CD4-positive, alpha-beta T cell (primary cell): ENCODE measurements at regions not wholly inside any gene's neighbourhood (a gene's known extent, or its start where the extent isn't known, plus 50 kb on each side); places are given as distances from the start of the nearest gene placed in this dataset.
"Not testable (repeated sequence)": the region's sequence is repeated elsewhere in the genome, so short reads cannot be mapped to it uniquely, and the experiment has no call there.

Experiments
- ATAC-seq: fragments of 200-7000 bp; cut with Tn5 transposase; one replicate; pipeline ENCODE4 v1.10.0; 2022; ENCODE audit warnings: mild to moderate bottlenecking; ENCODE audit not compliant: poor library complexity
- CTCF ChIA-PET: fragments of 350-600 bp; sonication (Branson Sonifier 250); formaldehyde crosslinking; loops from one replicate; lab custom pipeline; 2021; ENCODE audit warnings: antibody characterized with exemption, inconsistent platforms; lab: Charles Lee
- POLR2A ChIA-PET: fragments of 350-600 bp; sonication (Branson Sonifier 250); formaldehyde crosslinking; loops from one replicate; lab custom pipeline; 2021; ENCODE audit warnings: antibody characterized with exemption, inconsistent platforms; lab: Charles Lee
- DNase-seq, 14 experiments: peaks; one replicate each; pipeline ENCODE4 v3.0.0-alpha.2; 2013 to 2020; ENCODE audit warnings: mixed read lengths in 2 of 14
- H3K27ac ChIP-seq, 2 donors: one replicate each; pipeline versions ENCODE4 v1.5.1 to v1.7.0; 2013; ENCODE audit warnings: low read length in 2 of 2, low read depth in 1 of 2, mild to moderate bottlenecking in 1 of 2
- H3K27me3 ChIP-seq, 2 experiments: 1 replicate in 1 of 2; 2 replicates in 1 of 2; pipeline versions ENCODE4 v1.6.1 to v1.7.0; 2013; ENCODE audit warnings: low read length in 2 of 2, control low read depth in 1 of 2, mild to moderate bottlenecking in 1 of 2, moderate library complexity in 1 of 2; ENCODE audit not compliant: insufficient read depth in 2 of 2, control insufficient read depth in 1 of 2
- H3K36me3 ChIP-seq: one replicate; pipeline ENCODE4 v1.6.1; 2013; ENCODE audit warnings: low read length, control low read depth; ENCODE audit not compliant: insufficient read depth
- H3K4me1 ChIP-seq: one replicate; pipeline ENCODE4 v1.6.1; 2013; ENCODE audit warnings: low read length, control low read depth; ENCODE audit not compliant: insufficient read depth
- H3K4me3 ChIP-seq: one replicate; pipeline ENCODE4 v1.5.1; 2013; ENCODE audit warnings: mild to moderate bottlenecking, low read length, moderate library complexity
- H3K9me3 ChIP-seq, 2 experiments: 1 replicate in 1 of 2; 2 replicates in 1 of 2; pipeline versions ENCODE4 v1.6.1 to v1.7.0; 2013; ENCODE audit warnings: low read length in 2 of 2, mild to moderate bottlenecking in 2 of 2, control low read depth in 1 of 2, moderate library complexity in 1 of 2; ENCODE audit not compliant: control insufficient read depth in 1 of 2, insufficient read depth in 1 of 2
- H3K27ac Mint-ChIP-seq: one replicate; pipeline ENCODE4 v1.8.0; 2020; ENCODE audit warnings: mixed read lengths
- H3K27me3 Mint-ChIP-seq: one replicate; pipeline ENCODE4 v1.8.0; 2021; ENCODE audit warnings: mixed read lengths
- H3K36me3 Mint-ChIP-seq: one replicate; pipeline ENCODE4 v1.8.0; 2021; ENCODE audit warnings: low read depth, mixed read lengths
- H3K4me1 Mint-ChIP-seq: one replicate; pipeline ENCODE4 v1.8.0; 2021; ENCODE audit warnings: low read depth, mixed read lengths
- H3K4me3 Mint-ChIP-seq: one replicate; pipeline ENCODE4 v1.8.0; 2020; ENCODE audit warnings: mild to moderate bottlenecking, mixed read lengths
- H3K9me3 Mint-ChIP-seq: one replicate; pipeline ENCODE4 v1.8.0; 2020; ENCODE audit warnings: mixed read lengths
- intact Hi-C, 2 experiments: fragments of 100-400 bp; cut with DNase I in 1 of 2; cut with micrococcal nuclease in 1 of 2; formaldehyde crosslinking; loops; one replicate each; pipeline versions ENCODE4 v1.15.1 to v1.9.0; 2023 to 2025; cut with DNase I, micrococcal nuclease

- H3K4me1 ChIP-seq, H3K9me3 Mint-ChIP-seq, intact Hi-C loops, CTCF ChIA-PET, ATAC-seq, H3K27ac Mint-ChIP-seq, H3K36me3 ChIP-seq, H3K27me3 ChIP-seq, POLR2A ChIA-PET, H3K4me3 Mint-ChIP-seq, H3K27me3 Mint-ChIP-seq, H3K4me1 Mint-ChIP-seq, H3K4me3 ChIP-seq, H3K27ac ChIP-seq, DNase-seq, H3K36me3 Mint-ChIP-seq: not testable (repeated sequence)
- H3K9me3 ChIP-seq, result peaks cover 0 to 46% of the 10 kb centered on the region in 2 experiments
Measured at GRCh38 chr9:65481291-65481690, 194.4 kb upstream of the ZNG1E start.

DNA sequence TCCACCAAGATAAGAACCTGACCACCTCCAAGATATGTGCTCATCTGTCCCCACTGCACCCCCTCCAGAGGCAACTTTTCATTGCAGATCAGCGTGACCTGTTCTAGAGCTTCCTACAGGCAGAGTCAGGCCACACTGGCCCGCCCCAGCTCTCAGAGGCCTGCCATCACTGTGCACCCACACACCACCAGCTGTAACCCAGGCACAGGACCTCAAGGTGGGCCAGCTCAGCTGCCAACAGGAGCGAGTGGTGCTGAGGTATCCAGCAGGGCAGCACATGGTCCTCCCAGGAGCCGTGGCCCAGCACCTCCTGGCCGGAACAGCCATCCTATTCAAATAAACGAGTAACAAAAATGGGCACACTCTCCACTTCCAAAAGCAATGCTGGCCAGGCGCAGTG, 189.9 kb upstream of the FOXD4L5 start:
- H3K4me3 ChIP-seq, H3K4me1 ChIP-seq, DNase-seq, CTCF ChIA-PET, intact Hi-C loops, H3K4me3 Mint-ChIP-seq, H3K27ac Mint-ChIP-seq, H3K9me3 Mint-ChIP-seq, POLR2A ChIA-PET, H3K4me1 Mint-ChIP-seq, H3K36me3 ChIP-seq, H3K27me3 ChIP-seq, H3K27ac ChIP-seq, H3K27me3 Mint-ChIP-seq, ATAC-seq, H3K36me3 Mint-ChIP-seq: not testable (repeated sequence)
- peaks cover 0 to 47% of the 10 kb centered on the region in 2 experiments for H3K9me3 ChIP-seq

- CTCF ChIA-PET, H3K27ac ChIP-seq, H3K27ac Mint-ChIP-seq, H3K9me3 Mint-ChIP-seq, H3K4me1 Mint-ChIP-seq, DNase-seq, H3K36me3 ChIP-seq, H3K4me1 ChIP-seq, H3K4me3 Mint-ChIP-seq, H3K27me3 ChIP-seq, H3K4me3 ChIP-seq, H3K27me3 Mint-ChIP-seq, ATAC-seq, H3K36me3 Mint-ChIP-seq, intact Hi-C loops, POLR2A ChIA-PET: not testable (repeated sequence)
- peaks cover 0 to 43% of the 10 kb centered on the region in 2 experiments for H3K9me3 ChIP-seq
Measured at GRCh38 chr9:65473059-65473822, 188.2 kb upstream of the FOXD4L5 start.

DNA sequence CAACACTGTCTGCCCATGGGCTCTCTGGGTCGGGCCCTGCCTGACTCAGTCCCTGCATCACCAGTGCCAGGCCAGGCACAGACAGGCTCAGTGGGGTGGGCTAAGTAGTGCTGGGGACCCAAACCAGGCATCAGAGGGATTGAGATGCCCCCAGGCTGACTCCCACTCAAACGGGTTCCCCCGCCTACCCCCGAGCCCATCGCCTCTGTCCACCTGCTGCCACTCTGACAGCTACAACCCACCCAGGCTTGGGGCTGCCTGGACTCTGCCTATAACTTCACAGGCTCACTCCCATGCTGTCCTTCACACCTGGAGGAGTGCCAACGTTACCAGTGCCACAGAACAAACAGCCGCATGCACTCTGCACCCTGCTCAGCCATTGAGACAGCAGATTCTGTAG, 186.1 kb upstream of the FOXD4L5 start:
- H3K36me3 Mint-ChIP-seq, H3K36me3 ChIP-seq, H3K4me3 ChIP-seq, H3K27ac Mint-ChIP-seq, POLR2A ChIA-PET, H3K4me1 Mint-ChIP-seq, H3K4me1 ChIP-seq, H3K27me3 Mint-ChIP-seq, H3K27me3 ChIP-seq, H3K27ac ChIP-seq, intact Hi-C loops, DNase-seq, ATAC-seq, H3K9me3 Mint-ChIP-seq, H3K4me3 Mint-ChIP-seq, CTCF ChIA-PET: not testable (repeated sequence)
- peaks cover 0 to 57% of the 10 kb centered on the region in 2 experiments for H3K9me3 ChIP-seq

- CTCF ChIA-PET, H3K4me3 Mint-ChIP-seq, H3K27me3 ChIP-seq, H3K36me3 ChIP-seq, POLR2A ChIA-PET, H3K4me1 Mint-ChIP-seq, H3K4me3 ChIP-seq, H3K27me3 Mint-ChIP-seq, DNase-seq, H3K27ac ChIP-seq, H3K36me3 Mint-ChIP-seq, ATAC-seq, H3K27ac Mint-ChIP-seq, intact Hi-C loops, H3K4me1 ChIP-seq, H3K9me3 Mint-ChIP-seq: not testable (repeated sequence)
- H3K9me3 ChIP-seq, result peaks cover 0 to 54% of the 10 kb centered on the region in 2 experiments
Measured at GRCh38 chr9:65466911-65467734, 182.1 kb upstream of the FOXD4L5 start.

GRCh38 chr9:65465246-65465895, 180.4 kb upstream of the FOXD4L5 start:
- H3K4me1 ChIP-seq, POLR2A ChIA-PET, CTCF ChIA-PET, H3K27ac ChIP-seq, H3K9me3 Mint-ChIP-seq, H3K4me1 Mint-ChIP-seq, H3K4me3 ChIP-seq, H3K36me3 ChIP-seq, H3K4me3 Mint-ChIP-seq, DNase-seq, H3K27ac Mint-ChIP-seq, ATAC-seq, intact Hi-C loops, H3K27me3 ChIP-seq, H3K27me3 Mint-ChIP-seq, H3K36me3 Mint-ChIP-seq: not testable (repeated sequence)
- H3K9me3 ChIP-seq, result peaks cover 0 to 53% of the 10 kb centered on the region in 2 experiments
